NB4 (cell line): ENCODE measurements at regions not wholly inside any gene's neighbourhood (a gene's known extent, or its start where the extent isn't known, plus 50 kb on each side); places are given as distances from the start of the nearest gene placed in this dataset.

Source experiments
- MYC ChIP-seq: IDR thresholded peaks from 2 replicates; pipeline ENCODE4 v1.6.1; 2011; ENCODE audit warnings: low read depth, low read length
- TF ChIP-seq, protein P1 (sequence below): IDR thresholded peaks from one replicate; pipeline ENCODE4 v1.5.1; 2012; ENCODE audit warnings: low read depth, low read length
- TF ChIP-seq, protein P2 (sequence below): IDR thresholded peaks from 2 replicates; pipeline ENCODE4 v1.6.1; 2011; ENCODE audit warnings: low read depth, low read length

DNA sequence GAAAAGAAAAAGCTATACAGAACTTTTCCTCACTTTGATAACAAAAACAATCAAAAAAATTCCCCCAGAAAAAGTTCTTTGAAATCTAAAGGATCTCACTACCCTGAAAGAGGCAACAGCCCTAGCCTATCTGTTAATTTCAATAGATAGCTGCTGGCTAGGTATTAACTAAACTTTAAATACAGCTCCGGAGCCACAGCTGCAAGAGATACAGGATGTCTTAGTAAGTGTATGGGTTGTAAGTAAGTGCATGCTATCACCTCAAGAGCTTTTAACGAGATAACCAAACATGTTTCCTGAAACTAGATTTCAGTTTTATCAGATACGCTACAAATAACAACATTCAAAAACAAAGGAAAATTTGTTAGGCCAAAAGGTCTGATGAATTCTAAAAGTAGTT, 148.4 kb downstream of the KLF12 start:
- TF ChIP-seq, protein P1, sequence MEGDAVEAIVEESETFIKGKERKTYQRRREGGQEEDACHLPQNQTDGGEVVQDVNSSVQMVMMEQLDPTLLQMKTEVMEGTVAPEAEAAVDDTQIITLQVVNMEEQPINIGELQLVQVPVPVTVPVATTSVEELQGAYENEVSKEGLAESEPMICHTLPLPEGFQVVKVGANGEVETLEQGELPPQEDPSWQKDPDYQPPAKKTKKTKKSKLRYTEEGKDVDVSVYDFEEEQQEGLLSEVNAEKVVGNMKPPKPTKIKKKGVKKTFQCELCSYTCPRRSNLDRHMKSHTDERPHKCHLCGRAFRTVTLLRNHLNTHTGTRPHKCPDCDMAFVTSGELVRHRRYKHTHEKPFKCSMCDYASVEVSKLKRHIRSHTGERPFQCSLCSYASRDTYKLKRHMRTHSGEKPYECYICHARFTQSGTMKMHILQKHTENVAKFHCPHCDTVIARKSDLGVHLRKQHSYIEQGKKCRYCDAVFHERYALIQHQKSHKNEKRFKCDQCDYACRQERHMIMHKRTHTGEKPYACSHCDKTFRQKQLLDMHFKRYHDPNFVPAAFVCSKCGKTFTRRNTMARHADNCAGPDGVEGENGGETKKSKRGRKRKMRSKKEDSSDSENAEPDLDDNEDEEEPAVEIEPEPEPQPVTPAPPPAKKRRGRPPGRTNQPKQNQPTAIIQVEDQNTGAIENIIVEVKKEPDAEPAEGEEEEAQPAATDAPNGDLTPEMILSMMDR: no peak
- TF ChIP-seq MYC: no peak
- TF ChIP-seq, protein P2, sequence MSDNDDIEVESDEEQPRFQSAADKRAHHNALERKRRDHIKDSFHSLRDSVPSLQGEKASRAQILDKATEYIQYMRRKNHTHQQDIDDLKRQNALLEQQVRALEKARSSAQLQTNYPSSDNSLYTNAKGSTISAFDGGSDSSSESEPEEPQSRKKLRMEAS: no peak
